Suprapubic skin (tissue), 4 donors: ENCODE measurements at regions not wholly inside any gene's neighbourhood (a gene's known extent, or its start where the extent isn't known, plus 50 kb on each side); places are given as distances from the start of the nearest gene placed in this dataset.

ENCODE experiments used
- EP300 ChIP-seq: sonication (generic); formaldehyde crosslinking; IDR thresholded peaks from one replicate; pipeline ENCODE4 v1.6.1; 2017; ENCODE audit warnings: antibody characterized with exemption
- POLR2A ChIP-seq, 2 donors: fragments of 450-650 bp; IDR thresholded peaks; one replicate each; pipeline ENCODE4 v1.6.1; 2017; ENCODE audit warnings: antibody characterized with exemption in 2 of 2, mild to moderate bottlenecking in 2 of 2, moderate library complexity in 2 of 2
- POLR2AphosphoS5 ChIP-seq, 3 donors: sonication (generic); formaldehyde crosslinking; IDR thresholded peaks; one replicate each; pipeline ENCODE4 v1.6.1; 2017; ENCODE audit warnings: antibody characterized with exemption in 3 of 3
- TF ChIP-seq, protein P1 (sequence below), 2 donors: fragments of 200-600 bp in 1 of 2; fragments of 450-650 bp in 1 of 2; sonication (generic) in 1 of 2; IDR thresholded peaks; one replicate each; pipeline ENCODE4 v1.5.1; 2016 to 2019; ENCODE audit warnings: antibody characterized with exemption in 2 of 2, mild to moderate bottlenecking in 1 of 2, moderate library complexity in 1 of 2

DNA sequence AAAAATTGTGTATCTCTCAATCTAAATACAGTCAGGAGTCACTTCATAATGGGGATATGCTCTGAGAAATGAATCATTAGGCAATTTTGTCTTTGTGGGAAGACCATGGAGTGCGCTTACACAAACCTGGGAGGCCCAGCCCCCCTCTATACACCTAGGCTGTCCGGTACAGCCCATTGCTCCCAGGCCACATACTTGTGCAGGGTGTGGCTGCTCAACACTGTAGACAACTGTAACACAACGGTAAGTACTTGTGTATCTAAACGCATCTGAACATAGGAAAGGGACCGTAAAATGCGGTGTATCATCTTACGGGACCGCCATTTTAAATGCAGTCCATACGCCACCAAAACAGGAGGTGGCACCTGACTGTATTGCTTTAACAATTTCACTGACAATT, 58.0 kb upstream of the FRMD1 start:
- TF ChIP-seq, protein P1, sequence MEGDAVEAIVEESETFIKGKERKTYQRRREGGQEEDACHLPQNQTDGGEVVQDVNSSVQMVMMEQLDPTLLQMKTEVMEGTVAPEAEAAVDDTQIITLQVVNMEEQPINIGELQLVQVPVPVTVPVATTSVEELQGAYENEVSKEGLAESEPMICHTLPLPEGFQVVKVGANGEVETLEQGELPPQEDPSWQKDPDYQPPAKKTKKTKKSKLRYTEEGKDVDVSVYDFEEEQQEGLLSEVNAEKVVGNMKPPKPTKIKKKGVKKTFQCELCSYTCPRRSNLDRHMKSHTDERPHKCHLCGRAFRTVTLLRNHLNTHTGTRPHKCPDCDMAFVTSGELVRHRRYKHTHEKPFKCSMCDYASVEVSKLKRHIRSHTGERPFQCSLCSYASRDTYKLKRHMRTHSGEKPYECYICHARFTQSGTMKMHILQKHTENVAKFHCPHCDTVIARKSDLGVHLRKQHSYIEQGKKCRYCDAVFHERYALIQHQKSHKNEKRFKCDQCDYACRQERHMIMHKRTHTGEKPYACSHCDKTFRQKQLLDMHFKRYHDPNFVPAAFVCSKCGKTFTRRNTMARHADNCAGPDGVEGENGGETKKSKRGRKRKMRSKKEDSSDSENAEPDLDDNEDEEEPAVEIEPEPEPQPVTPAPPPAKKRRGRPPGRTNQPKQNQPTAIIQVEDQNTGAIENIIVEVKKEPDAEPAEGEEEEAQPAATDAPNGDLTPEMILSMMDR (IDR thresholded peaks at IDR 0.05), result no peak
- no peak for TF ChIP-seq EP300
- TF ChIP-seq POLR2A (IDR thresholded peaks at IDR 0.05), result no peak
- TF ChIP-seq POLR2AphosphoS5 (IDR thresholded peaks at IDR 0.05), result no peak
